Activated CD8-positive, alpha-beta T cell treated with anti-CD3 and anti-CD28 coated beads for 36 hours (primary cell): ENCODE measurements at regions not wholly inside any gene's neighbourhood (a gene's known extent, or its start where the extent isn't known, plus 50 kb on each side); places are given as distances from the start of the nearest gene placed in this dataset.

ENCODE experiments used
- ATAC-seq: fragments of 200-7000 bp; cut with Tn5 transposase; one replicate; pipeline ENCODE4 v1.10.0; 2021; ENCODE audit warnings: mild to moderate bottlenecking, moderate library complexity
- CTCF ChIA-PET: fragments of 350-600 bp; sonication (Branson Sonifier 250); formaldehyde crosslinking; loops from one replicate; lab custom pipeline; 2021; ENCODE audit warnings: antibody characterized with exemption; lab: Charles Lee
- POLR2A ChIA-PET: fragments of 350-600 bp; sonication (Branson Sonifier 250); formaldehyde crosslinking; loops from one replicate; lab custom pipeline; 2021; ENCODE audit warnings: antibody characterized with exemption; lab: Charles Lee
- DNase-seq: peaks from one replicate; pipeline ENCODE4 v3.0.0-alpha.2; 2020
- H3K27ac Mint-ChIP-seq: one replicate; pipeline ENCODE4 v1.8.0; 2021; ENCODE audit warnings: mild to moderate bottlenecking, mixed read lengths
- H3K27me3 Mint-ChIP-seq: one replicate; pipeline ENCODE4 v1.8.0; 2021; ENCODE audit warnings: mixed read lengths
- H3K36me3 Mint-ChIP-seq: one replicate; pipeline ENCODE4 v1.8.0; 2021; ENCODE audit warnings: low read depth, mixed read lengths
- H3K4me1 Mint-ChIP-seq: one replicate; pipeline ENCODE4 v1.8.0; 2021; ENCODE audit warnings: low read depth, mixed read lengths
- H3K4me3 Mint-ChIP-seq: one replicate; pipeline ENCODE4 v1.8.0; 2021; ENCODE audit warnings: mild to moderate bottlenecking, moderate library complexity, mixed read lengths
- H3K9me3 Mint-ChIP-seq: one replicate; pipeline ENCODE4 v1.8.0; 2021; ENCODE audit warnings: mixed read lengths
- CTCF ChIP-seq: fragments of 200-600 bp; IDR thresholded peaks from one replicate; pipeline ENCODE4 v1.8.0; 2022; ENCODE audit warnings: antibody characterized with exemption, mild to moderate bottlenecking
- intact Hi-C: fragments of 100-400 bp; cut with micrococcal nuclease; formaldehyde crosslinking; loops from one replicate; pipeline ENCODE4 v1.10.0; 2022

- Mint-ChIP-seq H3K4me1 (peaks cover 8% of the 10 kb centered on the region), H3K27me3 (peaks cover 38% of the 10 kb centered on the region)
Measured at GRCh38 chr13:99893567-99893966, 78.0 kb downstream of the ZIC5 start.

GRCh38 chr13:99892866-99893504, 78.6 kb downstream of the ZIC5 start:
- Mint-ChIP-seq H3K36me3 (no peaks in the 10 kb centered on the region), H3K9me3 (no peaks in the 10 kb centered on the region), H3K27ac (no peak overlapping the region), H3K4me1 (peaks cover 8% of the 10 kb centered on the region), H3K27me3 (peaks cover 32% of the 10 kb centered on the region), H3K4me3 (no peak overlapping the region)
- DNase-seq = no peak
- intact Hi-C loops = no loop called here
- ChIA-PET CTCF (interaction anchor here (1.5 kb wide), 1 partner anchor 622 kb away, joined by 3 read pairs; no protein-coding TSS in a partner anchor), POLR2A (no interaction called here)
- ATAC-seq = no peak
- TF ChIP-seq CTCF = no peak

More at GRCh38 chr13:99893567-99893966, 78.0 kb downstream of the ZIC5 start:
- no peak for ATAC-seq
- no peak for TF ChIP-seq CTCF
- DNase-seq = no peak
- Mint-ChIP-seq H3K36me3 (no peaks in the 10 kb centered on the region), H3K9me3 (no peaks in the 10 kb centered on the region), H3K4me3 (no peak overlapping the region), H3K27ac (no peak overlapping the region)
- ChIA-PET POLR2A (no interaction called here), CTCF (no interaction called here)
- intact Hi-C loops = no loop called here

GRCh38 chr13:99892196-99892613, 79.4 kb downstream of the ZIC5 start:
- Mint-ChIP-seq H3K4me3 (no peak overlapping the region), H3K9me3 (no peaks in the 10 kb centered on the region), H3K4me1 (peaks cover 8% of the 10 kb centered on the region), H3K27ac (no peak overlapping the region), H3K36me3 (no peaks in the 10 kb centered on the region), H3K27me3 (peaks cover 26% of the 10 kb centered on the region)
- ChIA-PET CTCF (interaction anchor here (0.7 to 1.5 kb wide), 3 partner anchors 25 to 623 kb away, joined by 3 read pairs; no protein-coding TSS in a partner anchor), POLR2A (no interaction called here)
- TF ChIP-seq CTCF = no peak
- intact Hi-C loops = no loop called here
- DNase-seq (no peak), ATAC-seq (no peak)

GRCh38 chr13:99886706-99887105, 84.9 kb downstream of the ZIC5 start:
- Mint-ChIP-seq H3K27me3 (no peaks in the 10 kb centered on the region), H3K27ac (no peak overlapping the region), H3K4me3 (no peak overlapping the region), H3K4me1 (no peaks in the 10 kb centered on the region), H3K36me3 (no peaks in the 10 kb centered on the region), H3K9me3 (no peaks in the 10 kb centered on the region)
- ATAC-seq (no peak), DNase-seq (no peak)
- no peak for TF ChIP-seq CTCF
- ChIA-PET CTCF (no interaction called here), POLR2A (no interaction called here)
- intact Hi-C loops = no loop called here

- ATAC-seq (no peak), DNase-seq (no peak)
- intact Hi-C loops = no loop called here
- H3K4me3 Mint-ChIP-seq = no peak overlapping the region
- H3K27me3 Mint-ChIP-seq = no peaks in the 10 kb centered on the region
- ChIA-PET POLR2A (no interaction called here), CTCF (no interaction called here)
- H3K4me1 Mint-ChIP-seq = no peaks in the 10 kb centered on the region
- no peaks in the 10 kb centered on the region for H3K36me3 Mint-ChIP-seq
- H3K9me3 Mint-ChIP-seq = no peaks in the 10 kb centered on the region
- H3K27ac Mint-ChIP-seq = no peak overlapping the region
- no peak for TF ChIP-seq CTCF
Measured at GRCh38 chr13:99884913-99885312, 86.7 kb downstream of the ZIC5 start.
